HG02981 (cell line): ENCODE measurements at regions not wholly inside any gene's neighbourhood (a gene's known extent, or its start where the extent isn't known, plus 50 kb on each side); places are given as distances from the start of the nearest gene placed in this dataset.

Experiments
- ATAC-seq: cut with Tn5 transposase; IDR thresholded peaks from one replicate; pipeline ENCODE4 v1.9.1; 2021; ENCODE audit warnings: mild to moderate bottlenecking, moderate library complexity; ENCODE audit not compliant: unreplicated experiment

- no peak for ATAC-seq
These were observed 109.5 kb upstream of the LMO4 start for GRCh38 chr1:87219141-87219540.

- no peak for ATAC-seq
These were observed 109.1 kb upstream of the LMO4 start for GRCh38 chr1:87219626-87220025.

- no peak for ATAC-seq
These were observed 107.7 kb upstream of the LMO4 start for GRCh38 chr1:87220993-87221392.

- no peak for ATAC-seq
These were observed 104.5 kb upstream of the LMO4 start for GRCh38 chr1:87224201-87224600.

GRCh38 chr1:87225171-87225570, 103.5 kb upstream of the LMO4 start:
- ATAC-seq: no peak

GRCh38 chr1:87226341-87226760, 102.3 kb upstream of the LMO4 start:
- ATAC-seq: peak; percentile 60

GRCh38 chr1:87227651-87228050, 101.0 kb upstream of the LMO4 start:
- ATAC-seq: no peak

GRCh38 chr1:87230501-87230900, 98.2 kb upstream of the LMO4 start:
- ATAC-seq: no peak

- no peak for ATAC-seq
These were observed 96.8 kb upstream of the LMO4 start for GRCh38 chr1:87231703-87232367.

- no peak for ATAC-seq
These were observed 92.1 kb upstream of the LMO4 start for GRCh38 chr1:87236585-87236984.

GRCh38 chr1:87239997-87240605, 88.6 kb upstream of the LMO4 start:
- ATAC-seq: no peak

- ATAC-seq: no peak
These were observed 87.9 kb upstream of the LMO4 start for GRCh38 chr1:87240661-87241285.

GRCh38 chr1:87242445-87243185, 86.1 kb upstream of the LMO4 start:
- ATAC-seq: no peak

GRCh38 chr1:87243573-87243972, 85.1 kb upstream of the LMO4 start:
- ATAC-seq: no peak

- ATAC-seq: no peak
These were observed 82.2 kb upstream of the LMO4 start for GRCh38 chr1:87246436-87246835.

GRCh38 chr1:87249803-87250202, 78.9 kb upstream of the LMO4 start:
- ATAC-seq: no peak

- no peak for ATAC-seq
These were observed 78.3 kb upstream of the LMO4 start for GRCh38 chr1:87250336-87250735.

GRCh38 chr1:87252406-87252805, 76.3 kb upstream of the LMO4 start:
- ATAC-seq: no peak

GRCh38 chr1:87262688-87263087, 66.0 kb upstream of the LMO4 start:
- ATAC-seq: no peak

GRCh38 chr1:87263281-87263680, 65.4 kb upstream of the LMO4 start:
- no peak for ATAC-seq

- ATAC-seq: no peak
These were observed 64.9 kb upstream of the LMO4 start for GRCh38 chr1:87263785-87264184.

- ATAC-seq: no peak
These were observed 63.7 kb upstream of the LMO4 start for GRCh38 chr1:87264976-87265375.
